GM18873 (cell line): ENCODE measurements at regions not wholly inside any gene's neighbourhood (a gene's known extent, or its start where the extent isn't known, plus 50 kb on each side); places are given as distances from the start of the nearest gene placed in this dataset.
"Not testable (repeated sequence)": the region's sequence is repeated elsewhere in the genome, so short reads cannot be mapped to it uniquely, and the experiment has no call there.

Experiments
- ATAC-seq: cut with Tn5 transposase; IDR thresholded peaks from one replicate; pipeline ENCODE4 v1.9.1; 2021; ENCODE audit warnings: mild to moderate bottlenecking, moderate library complexity, moderate number of reproducible peaks; ENCODE audit not compliant: unreplicated experiment, low FRiP score

DNA sequence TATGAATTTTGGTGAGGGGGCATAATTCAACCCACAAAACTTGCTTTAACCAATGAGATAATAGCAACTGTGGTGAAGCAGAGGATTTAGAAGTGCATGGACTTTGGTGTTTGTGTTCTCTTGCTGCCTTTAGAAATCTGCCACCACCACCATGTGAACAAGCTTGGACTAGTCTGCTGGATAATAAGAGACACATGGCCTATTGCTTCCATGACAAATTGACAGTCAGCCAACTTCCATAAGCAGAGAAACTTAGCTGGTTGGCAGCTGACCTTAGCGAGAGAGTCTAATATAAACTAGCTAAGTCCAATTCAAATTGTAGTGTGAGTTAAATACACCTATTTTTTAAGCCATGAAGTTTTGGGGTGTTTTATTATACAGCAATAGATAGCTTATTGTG lies 482.1 kb upstream of the ANO5 start:
- no peak for ATAC-seq

GRCh38 chr11:21711341-21711740 lies 481.5 kb upstream of the ANO5 start:
- ATAC-seq, result no peak

GRCh38 chr11:21723678-21724077 lies 469.2 kb upstream of the ANO5 start:
- no peak for ATAC-seq

GRCh38 chr11:21727102-21727501 lies 465.8 kb upstream of the ANO5 start:
- no peak for ATAC-seq

- no peak for ATAC-seq
Measured at GRCh38 chr11:21736404-21736803, 456.5 kb upstream of the ANO5 start.

DNA sequence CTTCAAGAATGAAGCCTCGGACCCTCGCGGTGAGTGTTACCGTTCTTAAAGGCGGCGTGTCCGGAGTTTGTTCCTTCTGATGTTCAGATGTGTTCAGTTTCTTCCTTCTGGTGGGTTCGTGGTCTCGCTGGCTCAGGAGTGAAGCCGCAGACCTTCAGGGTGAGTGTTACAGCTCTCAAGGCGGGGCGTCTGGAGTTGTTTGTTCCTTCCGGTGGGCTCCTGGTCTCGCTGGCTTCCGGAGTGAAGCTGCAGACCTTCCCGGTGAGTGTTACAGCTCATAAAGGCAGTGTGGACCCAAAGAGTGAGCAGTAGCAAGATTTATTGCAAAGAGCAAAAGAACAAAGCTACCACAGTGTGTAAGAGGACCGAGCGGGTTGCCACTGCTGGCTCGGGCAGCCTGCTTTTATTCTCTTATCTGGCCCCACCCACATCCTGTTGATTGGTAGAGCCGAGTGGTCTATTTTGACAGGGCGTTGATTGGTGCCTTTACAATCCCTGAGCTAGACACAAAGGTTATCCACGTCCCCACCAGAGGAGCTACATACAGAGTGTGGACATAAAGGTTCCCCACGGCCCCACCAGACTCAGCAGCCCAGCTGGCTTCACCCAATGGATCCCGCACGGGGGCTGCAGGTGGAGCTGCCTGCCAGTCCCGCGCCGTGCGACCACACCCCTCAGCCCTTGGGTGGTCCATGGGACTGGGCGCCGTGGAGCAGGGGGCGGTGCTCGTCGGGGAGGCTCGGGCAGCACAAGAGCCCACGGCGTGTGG lies 440.2 kb upstream of the ANO5 start:
- not testable (repeated sequence) for ATAC-seq

- not testable (repeated sequence) for ATAC-seq
Measured at GRCh38 chr11:21753244-21753767, 439.6 kb upstream of the ANO5 start.

GRCh38 chr11:21761000-21761399 lies 431.9 kb upstream of the ANO5 start:
- ATAC-seq, result no peak

DNA sequence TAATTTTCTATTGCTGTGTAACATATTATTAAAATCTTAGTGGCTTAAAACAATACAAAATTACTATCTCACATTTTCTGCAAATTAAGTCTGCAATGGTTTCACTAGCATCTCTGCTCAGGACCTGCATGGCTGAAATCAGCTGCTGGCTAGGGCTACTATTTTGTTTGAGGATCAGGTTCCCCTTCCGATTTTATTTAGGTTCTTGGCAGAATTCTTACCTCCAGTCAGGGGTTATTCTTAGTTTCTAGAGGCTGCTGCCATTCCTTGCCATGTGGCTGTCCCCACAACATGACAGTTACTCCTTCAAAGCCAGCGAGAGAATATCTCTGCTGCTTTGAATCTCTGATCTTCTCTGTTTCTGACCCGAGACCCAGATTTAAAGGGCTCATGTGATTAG lies 424.5 kb upstream of the ANO5 start:
- no peak for ATAC-seq

DNA sequence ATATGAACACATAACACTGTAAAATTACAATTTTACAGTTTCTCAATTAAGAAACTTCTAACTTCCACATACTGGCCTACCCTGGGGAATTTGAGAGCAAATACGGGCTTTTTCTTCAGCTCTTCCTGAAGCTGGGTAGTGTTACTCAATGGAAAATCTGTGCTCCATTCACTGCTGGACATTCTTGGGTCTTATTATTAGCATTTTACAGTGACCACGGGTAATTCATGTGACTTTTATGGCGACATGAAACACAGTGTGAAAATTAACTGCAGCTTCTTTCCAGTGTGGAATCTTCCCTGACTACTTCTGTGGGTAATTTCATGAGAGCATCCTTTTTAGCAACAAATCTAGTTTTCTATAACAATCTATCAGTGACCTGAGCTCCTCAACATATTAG lies 423.7 kb upstream of the ANO5 start:
- ATAC-seq, result no peak

- ATAC-seq, result no peak
Measured at GRCh38 chr11:21771097-21771496, 421.8 kb upstream of the ANO5 start.

GRCh38 chr11:21774212-21774611 lies 418.7 kb upstream of the ANO5 start:
- ATAC-seq, result no peak

GRCh38 chr11:21775911-21776310 lies 417.0 kb upstream of the ANO5 start:
- no peak for ATAC-seq

DNA sequence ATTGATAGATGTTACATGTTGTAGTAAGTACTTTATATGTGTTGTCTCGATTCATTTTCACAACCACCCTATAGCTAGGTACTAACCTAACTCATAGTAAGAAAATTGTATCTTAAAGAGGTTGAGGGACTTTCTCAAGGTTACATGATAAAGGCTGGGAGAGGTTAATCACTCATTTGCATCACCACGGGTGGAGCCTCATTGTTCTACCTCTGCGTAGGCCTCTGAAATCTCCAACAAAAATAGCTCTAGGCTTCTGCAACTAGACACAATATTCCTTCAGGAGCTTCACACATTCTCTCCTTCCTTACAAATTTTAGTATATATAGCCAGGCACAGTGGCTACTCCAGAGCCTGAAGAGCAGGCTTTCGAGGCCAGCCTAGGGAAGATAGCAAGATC lies 408.9 kb upstream of the ANO5 start:
- no peak for ATAC-seq

DNA sequence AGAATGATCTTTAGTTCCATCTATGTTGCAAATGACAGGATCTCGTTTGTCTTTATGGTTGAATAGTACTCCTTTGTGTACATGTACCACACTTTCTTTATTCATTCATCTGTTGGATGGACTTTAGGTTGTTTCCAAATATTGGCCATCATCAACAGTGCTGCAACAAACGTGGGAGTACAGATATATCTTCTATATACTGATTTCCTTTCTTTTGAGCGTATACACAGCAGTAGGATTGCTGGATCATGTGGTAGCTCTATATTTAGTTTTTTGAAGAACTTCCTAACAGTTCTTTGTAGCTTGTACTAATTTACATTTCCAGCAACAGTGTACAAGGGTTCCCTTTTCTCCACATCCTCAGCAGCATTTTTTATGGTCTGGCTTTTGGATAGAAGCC lies 407.5 kb upstream of the ANO5 start:
- ATAC-seq, result no peak

DNA sequence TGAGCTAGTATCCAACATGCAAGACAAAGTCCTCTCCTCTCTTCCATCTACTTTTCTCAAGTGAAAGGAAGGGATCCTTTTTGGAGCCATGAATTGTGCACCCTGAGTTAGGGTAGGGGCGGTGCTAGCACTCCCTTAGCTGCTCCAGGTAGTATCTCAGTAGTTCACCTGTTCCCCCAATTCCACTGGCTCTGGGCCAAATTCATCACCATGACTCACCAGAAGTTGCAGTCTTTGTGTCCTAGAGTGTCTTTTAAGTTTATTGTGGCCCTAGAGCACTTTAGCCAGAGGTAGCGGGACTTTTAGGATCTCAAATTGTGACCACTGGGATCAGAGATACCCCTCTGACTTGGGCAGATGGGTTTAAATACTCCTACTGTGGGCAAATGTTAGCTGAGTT lies 398.6 kb upstream of the ANO5 start:
- no peak for ATAC-seq

DNA sequence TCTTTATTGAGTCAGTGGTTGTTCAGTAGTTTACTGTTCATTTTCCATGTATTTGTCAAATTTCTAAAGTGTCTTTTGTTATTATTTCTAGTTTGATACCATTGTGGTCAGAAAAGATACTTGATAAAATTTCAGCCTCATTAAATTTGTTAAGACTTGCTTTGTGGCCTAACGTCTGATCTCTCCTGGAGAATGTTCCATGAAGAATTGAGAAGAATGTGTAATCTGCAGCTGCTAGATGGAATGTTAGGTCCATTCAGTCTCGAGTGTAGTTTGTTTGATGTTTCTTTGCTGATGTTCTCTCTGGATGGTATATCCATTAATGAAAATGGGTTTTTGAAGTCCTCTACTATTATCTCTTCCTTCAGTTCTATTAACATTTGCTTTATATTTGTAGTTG lies 394.7 kb upstream of the ANO5 start:
- no peak for ATAC-seq

DNA sequence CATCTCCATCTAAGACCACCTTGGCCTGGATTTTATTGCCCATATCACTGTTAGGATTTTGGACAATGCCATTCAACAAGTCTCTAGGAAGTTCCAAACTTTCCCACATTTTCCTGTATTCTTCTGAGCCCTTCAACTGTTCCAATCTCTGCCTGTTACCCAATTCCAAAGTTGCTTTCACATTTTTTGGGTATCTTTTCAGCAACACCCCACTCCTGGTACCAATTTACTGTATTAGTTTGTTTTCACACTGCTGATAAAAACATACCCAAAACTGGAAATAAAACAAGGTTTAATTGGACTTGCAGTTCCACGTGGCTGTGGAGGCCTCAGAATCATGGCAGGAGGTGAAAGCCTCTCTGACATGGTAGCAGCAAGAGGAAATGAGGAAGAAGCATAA lies 388.4 kb upstream of the ANO5 start:
- not testable (repeated sequence) for ATAC-seq

- ATAC-seq, result no peak
Measured at GRCh38 chr11:21806508-21806907, 386.4 kb upstream of the ANO5 start.

DNA sequence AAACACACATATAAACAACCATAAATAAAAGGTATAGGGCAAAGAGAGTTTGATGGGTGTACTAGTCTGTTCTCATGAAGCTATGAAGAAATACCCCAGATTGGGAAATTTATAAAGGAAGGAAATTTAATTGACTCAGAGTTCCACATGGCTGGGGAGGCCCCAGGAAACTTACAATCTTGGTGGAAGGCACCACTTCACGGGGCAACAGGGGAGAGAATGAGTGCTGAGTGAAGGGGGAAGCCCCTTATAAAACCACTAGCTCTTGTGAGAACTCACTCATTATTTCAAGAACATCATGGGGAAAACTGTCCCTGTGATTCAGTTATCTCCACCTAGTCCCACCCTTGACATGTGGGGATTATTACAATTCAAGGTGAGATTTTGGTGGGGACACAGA lies 385.9 kb upstream of the ANO5 start:
- no peak for ATAC-seq

GRCh38 chr11:21807350-21807749 lies 385.5 kb upstream of the ANO5 start:
- ATAC-seq, result no peak

- ATAC-seq, result no peak
Measured at GRCh38 chr11:21810650-21811049, 382.2 kb upstream of the ANO5 start.

- ATAC-seq, result no peak
Measured at GRCh38 chr11:21811572-21811971, 381.3 kb upstream of the ANO5 start.
